Renal cortex interstitium (tissue), 11 donors: ENCODE measurements at regions not wholly inside any gene's neighbourhood (a gene's known extent, or its start where the extent isn't known, plus 50 kb on each side); places are given as distances from the start of the nearest gene placed in this dataset.
A peak's percentile ranks its signal among the peaks of the same experiment; 100 is the strongest.

Source experiments
- DNase-seq, 11 donors: peaks; one replicate each; pipeline ENCODE4 v3.0.0-alpha.2; 2013; ENCODE audit warnings: low read depth in 9 of 11, low spot score in 4 of 11; ENCODE audit errors: extremely low read depth in 1 of 11

- no peak for DNase-seq
Observed at GRCh38 chr13:80239571-80240255, 101.2 kb downstream of the SPRY2 start.

GRCh38 chr13:80239116-80239515, 101.8 kb downstream of the SPRY2 start:
- DNase-seq: no peak

- no peak for DNase-seq
Observed at GRCh38 chr13:80237646-80238045, 103.3 kb downstream of the SPRY2 start.

- DNase-seq: no peak
Observed at GRCh38 chr13:80235967-80236302, 105.0 kb downstream of the SPRY2 start.

- DNase-seq: peak in 4 of 11 donors; percentile 20 to 32 (median 30)
Observed at GRCh38 chr13:80235166-80235966, 105.6 kb downstream of the SPRY2 start.

- no peak for DNase-seq
Observed at GRCh38 chr13:80227645-80228044, 113.3 kb downstream of the SPRY2 start.

- no peak for DNase-seq
Observed at GRCh38 chr13:80226645-80227044, 114.3 kb downstream of the SPRY2 start.

GRCh38 chr13:80224468-80224867, 116.5 kb downstream of the SPRY2 start:
- DNase-seq: no peak

- DNase-seq: no peak
Observed at GRCh38 chr13:80217614-80218456, 123.1 kb downstream of the SPRY2 start.

- DNase-seq: no peak
Observed at GRCh38 chr13:80215368-80215767, 125.6 kb downstream of the SPRY2 start.

- DNase-seq: peak in 1 of 11 donors; percentile 39
Observed at GRCh38 chr13:80214521-80214991, 126.4 kb downstream of the SPRY2 start.

GRCh38 chr13:80214050-80214449, 126.9 kb downstream of the SPRY2 start:
- no peak for DNase-seq

GRCh38 chr13:80213201-80213600, 127.7 kb downstream of the SPRY2 start:
- DNase-seq: no peak

- DNase-seq: no peak
Observed at GRCh38 chr13:80211566-80211965, 129.4 kb downstream of the SPRY2 start.

GRCh38 chr13:80204642-80205041, 136.3 kb downstream of the SPRY2 start:
- no peak for DNase-seq

- DNase-seq: no peak
Observed at GRCh38 chr13:80203496-80203895, 137.4 kb downstream of the SPRY2 start.

GRCh38 chr13:80201694-80202468, 139.0 kb downstream of the SPRY2 start:
- no peak for DNase-seq

- no peak for DNase-seq
Observed at GRCh38 chr13:80199585-80200292, 141.2 kb downstream of the SPRY2 start.
